NCI-H82 (cell line): ENCODE measurements at regions not wholly inside any gene's neighbourhood (a gene's known extent, or its start where the extent isn't known, plus 50 kb on each side); places are given as distances from the start of the nearest gene placed in this dataset.
A peak's percentile ranks its signal among the peaks of the same experiment; 100 is the strongest.

Experiments used
- DNase-seq: peaks from one replicate; lab custom pipeline; 2025; lab: John Stamatoyannopoulos, UW

DNA sequence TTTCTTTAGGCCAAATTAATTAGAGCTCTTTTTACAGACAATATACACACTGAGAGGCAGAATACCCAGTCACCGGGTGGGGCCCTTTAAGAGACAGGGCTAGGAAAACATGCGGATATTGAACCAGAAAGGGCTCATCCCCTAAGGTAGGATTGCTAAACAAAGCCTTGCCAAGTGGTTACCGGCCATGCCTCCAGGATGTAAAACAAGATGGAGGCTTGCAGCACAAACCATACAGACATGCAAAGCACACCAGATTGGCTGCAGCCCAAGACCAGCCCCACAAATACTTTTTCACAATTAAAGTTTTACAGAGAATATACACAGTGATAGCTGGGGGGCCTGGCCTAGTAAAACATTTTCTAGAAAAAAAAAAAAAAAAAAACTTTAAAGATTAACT lies 210.0 kb downstream of the KLHL4 start:
- no peak for DNase-seq

DNA sequence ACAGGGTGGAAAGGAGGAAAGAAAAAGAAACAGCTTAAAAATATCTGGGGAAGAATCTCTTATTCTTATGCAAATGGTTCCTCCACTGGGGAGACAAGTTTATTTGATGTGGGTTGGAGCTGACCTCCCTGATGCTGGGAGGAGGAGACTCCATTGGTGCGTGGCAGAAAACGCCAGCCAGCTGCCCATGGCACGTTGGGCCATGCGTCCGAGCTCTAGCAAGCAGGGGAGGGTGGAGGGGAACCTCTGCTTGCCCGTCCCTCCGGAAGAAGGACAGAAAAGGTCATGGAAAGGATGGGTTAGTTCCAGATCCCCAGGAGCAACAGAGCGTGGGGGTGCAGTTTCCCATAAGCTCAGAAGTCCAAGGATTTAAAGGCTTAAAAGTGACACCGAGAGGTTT lies 210.4 kb downstream of the KLHL4 start:
- no peak for DNase-seq

DNA sequence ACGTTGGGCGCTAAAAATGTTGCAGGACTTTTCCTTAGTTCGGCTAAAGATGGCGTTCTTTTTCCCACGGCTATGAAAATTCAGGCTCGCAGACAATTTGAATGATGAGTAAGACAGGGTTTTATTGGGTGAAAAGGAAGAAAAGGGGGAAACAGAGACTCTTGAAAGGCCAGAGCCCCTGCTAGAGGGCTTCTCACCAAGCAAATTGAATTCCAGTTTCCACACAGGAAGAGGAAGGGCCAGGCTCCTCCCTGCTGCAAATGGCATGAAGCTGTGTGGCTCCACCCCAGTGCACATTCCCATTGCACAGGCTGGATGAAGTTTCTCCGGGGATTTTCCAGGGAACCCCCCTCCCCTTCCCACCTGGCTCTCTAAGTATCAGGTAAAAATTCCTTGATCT lies 210.9 kb downstream of the KLHL4 start:
- no peak for DNase-seq

DNA sequence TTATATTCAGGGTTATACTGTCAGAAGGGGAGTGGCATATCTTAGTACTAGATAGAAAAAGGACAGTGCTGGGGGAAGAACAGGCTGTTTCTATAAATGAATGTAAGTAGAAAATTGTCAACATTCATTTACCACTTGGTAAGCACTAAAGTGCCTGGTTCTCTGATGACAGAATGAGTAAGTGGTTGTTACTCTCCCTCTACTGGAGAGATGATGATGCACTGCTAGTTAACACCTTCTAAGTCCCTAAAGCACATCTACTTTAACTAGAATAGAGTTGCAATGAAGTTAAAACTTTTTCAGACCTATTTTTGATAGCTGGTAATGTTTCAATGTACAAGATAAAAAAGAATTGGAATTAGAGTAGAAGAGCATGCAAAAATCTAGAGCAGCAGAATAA lies 214.5 kb downstream of the KLHL4 start:
- DNase-seq: no peak

DNA sequence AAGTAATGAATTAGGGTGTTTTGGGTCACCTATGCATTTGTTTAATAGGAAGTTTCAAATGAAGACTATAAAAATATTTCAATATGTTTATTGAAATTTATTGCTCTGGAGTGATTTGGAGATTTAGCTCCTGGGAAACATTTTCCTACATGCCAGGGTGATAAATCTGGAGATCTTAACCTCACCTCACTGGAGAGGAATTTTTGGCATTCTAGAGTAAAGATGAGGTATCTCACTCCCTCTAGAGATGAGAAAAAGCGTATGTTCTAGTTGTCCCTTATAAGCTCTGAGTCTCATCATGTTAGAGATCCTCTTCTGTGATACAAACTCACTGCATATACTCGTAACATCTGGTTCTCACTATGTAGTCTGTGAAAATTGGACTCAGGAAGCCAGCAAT lies 219.0 kb downstream of the KLHL4 start:
- DNase-seq: no peak

DNA sequence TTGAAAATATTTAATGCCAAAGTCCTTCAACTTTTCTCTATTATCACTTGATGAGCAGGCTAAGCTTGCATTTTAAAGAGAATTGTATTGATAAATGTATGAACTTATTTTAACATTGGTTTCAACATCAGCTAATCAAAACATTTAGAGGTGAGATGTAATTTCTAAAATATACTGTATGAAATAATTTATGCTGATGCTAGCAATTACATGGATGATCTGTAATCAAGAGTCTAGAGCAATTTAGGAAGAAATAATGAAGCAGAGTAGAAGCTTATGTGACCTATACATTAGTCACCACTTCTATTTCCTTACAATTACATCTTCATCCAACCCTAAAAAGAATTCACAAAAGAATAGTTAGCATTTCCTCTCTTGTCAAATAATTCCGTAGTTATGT lies 226.8 kb downstream of the KLHL4 start:
- DNase-seq: no peak

DNA sequence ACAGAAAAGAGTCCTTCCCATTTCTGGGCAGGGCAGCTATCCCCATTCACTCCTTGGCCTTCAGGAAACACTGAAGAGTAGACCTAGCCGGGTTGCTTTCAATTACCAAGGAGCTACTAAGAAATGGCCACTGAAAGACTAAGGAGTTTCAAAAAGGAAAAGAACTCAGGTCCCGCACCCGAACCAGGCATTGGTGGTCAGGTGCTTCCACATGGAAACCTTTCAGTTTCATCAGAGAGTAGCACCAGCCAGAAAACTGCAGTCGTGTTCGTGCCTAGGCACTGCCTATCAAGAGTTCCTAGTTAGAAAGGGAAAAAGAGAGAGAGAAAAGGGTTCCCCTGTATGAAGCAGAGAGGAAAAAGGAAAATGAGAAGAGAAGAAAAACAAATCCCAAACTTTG lies 237.9 kb downstream of the KLHL4 start:
- no peak for DNase-seq

DNA sequence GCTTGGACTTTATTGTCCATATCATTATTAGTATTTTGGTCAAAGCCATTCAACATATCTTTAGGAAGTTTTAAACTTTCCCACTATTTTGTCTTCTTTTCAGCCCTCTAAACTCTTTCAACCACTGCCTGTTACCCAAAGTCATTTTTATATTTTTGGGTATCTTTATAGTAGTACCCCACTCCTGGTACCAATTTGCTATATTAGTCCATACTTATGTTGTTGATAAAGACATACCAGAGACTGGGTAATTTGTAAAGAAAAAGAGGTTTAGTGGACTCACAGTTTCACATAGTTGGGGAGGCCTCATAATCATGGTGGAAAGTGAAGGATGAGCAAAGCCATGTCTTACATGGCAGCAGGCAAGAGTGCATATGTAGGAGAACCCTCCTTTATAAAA lies 271.4 kb downstream of the KLHL4 start:
- no peak for DNase-seq

DNA sequence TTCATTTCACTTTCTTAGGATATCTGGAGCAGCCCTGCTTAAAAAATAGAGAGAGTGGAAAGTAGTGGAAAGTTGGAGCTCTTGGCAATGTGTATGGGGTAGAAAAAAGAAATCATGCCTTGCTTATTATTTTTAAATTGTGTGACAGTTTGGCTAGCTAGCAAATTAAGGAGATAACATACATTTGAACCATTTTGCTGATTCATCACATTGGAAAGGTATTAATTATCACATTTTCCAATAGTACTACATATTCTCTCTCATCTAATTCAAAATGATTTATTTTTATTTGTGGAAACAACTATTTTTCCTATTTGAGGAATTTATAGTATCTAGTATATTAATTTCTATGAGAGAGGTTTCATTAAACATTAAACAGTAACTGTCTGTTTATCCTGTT lies 280.4 kb downstream of the KLHL4 start:
- DNase-seq: no peak

DNA sequence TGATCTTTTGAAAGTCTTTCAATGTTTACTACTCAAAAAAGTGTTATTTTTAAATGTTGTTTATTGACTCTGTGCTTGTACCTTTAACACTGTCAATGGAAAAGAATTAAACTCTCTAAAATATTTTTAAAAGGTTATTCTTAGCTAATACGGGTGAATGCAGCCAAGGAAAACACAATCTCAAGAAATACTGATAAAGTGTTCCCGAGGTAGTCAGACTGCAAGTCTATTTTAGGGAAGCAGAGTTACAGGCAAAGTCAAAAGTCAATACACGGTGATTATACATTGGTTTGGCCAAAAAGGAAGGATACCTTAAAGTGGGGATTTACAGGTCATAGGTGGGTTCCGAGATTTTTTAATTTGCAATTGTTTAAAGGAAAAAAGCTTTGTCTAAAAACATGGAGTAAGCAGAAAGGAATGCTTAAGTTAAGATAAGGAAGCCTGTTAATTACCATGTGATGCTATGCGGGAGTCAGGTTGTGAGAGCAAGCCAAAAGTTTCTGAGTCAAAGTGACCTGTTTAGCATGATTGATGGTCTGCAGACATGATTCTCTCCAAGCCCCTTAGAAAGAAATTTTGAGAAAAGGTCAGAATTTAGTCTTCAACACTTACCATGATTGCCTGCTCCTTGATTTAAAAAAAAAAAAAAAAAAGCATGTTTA lies 288.4 kb downstream of the KLHL4 start:
- DNase-seq: no peak

DNA sequence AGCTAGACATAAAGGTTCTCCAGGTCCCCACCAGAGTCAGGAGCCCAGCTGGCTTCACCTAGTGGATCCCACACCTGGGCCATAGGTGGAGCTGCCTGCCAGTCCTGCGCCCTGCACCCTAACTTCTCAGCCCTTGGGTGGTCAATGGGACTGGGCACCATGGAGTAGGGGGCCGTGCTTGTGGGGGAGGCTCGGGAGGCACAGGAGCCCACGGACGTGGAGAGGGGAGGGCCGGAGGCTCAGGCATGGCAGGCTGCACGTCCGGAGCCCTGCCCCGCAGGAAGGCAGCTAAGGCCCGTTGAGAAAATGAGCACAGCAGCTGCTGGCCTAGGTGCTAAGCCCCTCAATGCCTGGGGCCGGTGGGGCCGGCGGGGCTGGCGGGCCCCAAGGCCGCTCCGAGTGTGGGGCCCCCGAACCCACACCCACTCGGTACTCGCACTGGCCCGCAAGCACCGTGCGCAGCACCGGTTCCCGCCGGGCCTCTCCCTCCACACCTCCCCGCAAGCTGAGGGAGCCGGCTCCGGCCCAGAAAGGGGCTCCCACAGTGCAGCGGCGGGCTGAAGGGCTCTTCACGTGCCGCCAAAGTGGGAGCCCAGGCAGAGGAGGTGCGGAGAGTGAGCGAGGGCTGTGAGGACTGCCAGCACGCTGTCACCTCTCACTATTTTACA lies 291.1 kb downstream of the KLHL4 start:
- no peak for DNase-seq

DNA sequence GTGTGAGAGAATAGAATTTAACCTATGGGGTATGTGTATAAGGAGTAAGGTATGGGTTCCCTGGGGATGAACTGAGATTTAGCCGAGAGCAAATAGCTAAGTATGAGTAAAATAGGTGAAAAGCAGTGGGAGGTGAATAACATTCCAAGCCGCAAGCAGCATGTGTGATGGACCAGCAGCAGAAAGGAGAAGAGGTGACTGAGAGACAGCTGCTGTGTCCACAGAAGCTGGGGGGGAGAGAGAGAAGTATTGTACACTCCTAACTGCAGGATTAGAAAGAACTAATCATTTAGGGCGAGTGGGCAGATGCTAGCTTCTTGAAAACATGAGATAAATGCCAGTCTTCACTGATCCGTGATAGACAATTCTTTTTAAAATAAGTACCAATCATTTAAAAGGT lies 296.0 kb downstream of the KLHL4 start:
- DNase-seq: peak; percentile 5

DNA sequence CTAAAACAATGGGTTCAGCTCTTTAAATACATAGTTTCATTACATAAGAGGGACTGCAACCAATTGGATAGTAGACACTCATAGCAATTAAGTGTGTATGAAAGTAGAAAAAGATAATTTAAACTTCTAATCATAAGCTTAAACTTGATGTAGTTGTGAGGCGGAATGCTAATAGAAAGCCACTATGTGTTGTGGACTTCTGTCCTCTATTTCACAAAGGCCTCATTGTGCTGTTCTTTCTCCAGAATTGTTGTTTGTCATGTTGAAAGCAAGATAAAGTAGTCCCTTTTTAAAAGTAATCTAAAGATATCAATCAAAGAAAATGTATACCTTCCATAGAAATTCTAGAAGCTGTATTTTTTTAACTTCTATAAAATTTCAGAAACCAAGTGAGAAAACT lies 329.4 kb downstream of the KLHL4 start:
- no peak for DNase-seq

DNA sequence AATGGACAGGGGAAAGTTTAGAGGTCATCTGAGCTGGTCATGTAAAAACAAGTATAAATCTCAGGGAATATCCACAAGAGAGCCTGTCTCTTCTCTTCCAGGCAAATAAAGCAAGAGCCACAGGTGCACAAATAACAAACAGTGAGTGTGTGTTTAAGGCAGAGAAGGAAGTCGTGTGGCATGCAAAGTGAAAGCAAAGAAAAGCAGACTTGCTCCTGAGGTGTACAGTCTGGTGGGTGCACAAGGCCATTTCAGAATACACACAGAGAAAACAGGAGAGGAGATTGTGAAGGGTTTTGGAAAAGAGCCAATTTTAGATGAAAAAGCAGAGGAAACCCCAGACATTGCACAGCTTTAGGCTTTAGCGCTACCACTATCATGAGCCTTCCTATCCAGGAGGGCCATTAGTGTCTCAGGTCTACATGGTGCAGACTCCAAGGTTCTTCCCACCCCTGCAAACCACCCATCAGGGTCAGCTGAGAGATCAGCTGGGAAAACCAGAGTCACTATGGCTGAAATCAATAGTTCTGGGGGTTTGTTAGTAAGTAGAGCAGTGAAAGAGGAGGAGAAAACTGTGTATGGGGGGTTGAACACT lies 355.8 kb downstream of the KLHL4 start:
- DNase-seq: no peak

DNA sequence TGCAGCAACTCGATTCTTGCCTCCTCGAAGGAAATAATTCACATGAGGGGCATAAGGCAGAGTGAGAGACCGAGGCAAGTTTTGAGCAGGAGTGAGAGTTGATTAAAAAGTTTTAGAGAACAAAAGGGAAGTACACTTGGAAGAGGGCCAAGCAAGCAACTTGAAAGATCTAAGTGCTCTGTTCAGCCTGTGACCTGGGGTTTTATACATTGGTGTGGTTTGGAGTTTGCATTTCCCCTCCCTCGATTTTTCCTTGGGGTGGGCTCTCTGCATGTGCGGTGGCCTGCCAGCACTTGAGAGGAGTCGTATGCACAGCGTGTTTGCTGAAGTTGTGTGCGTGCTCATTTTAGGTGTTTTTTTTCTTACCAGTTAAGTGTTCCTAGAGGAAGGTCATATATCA lies 356.4 kb downstream of the KLHL4 start:
- DNase-seq: no peak

DNA sequence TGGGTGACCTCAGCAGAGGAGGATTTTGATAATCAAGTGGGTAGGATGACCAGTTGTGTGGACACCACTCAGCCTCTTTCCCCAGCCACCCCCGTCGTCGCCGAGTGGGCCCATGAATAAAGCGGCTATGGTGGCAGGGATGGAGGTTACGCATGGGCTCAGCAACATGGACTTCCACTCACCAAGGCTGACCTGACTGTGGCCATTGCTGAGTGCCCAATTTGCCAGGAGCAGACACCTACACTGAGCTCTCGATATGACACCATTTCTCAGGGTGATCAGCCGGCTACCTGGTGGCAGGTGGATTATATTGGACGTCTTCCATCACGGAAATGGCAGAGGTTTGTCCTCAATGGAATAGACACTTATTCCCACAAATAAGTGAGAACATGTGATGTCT lies 361.3 kb downstream of the KLHL4 start:
- no peak for DNase-seq

DNA sequence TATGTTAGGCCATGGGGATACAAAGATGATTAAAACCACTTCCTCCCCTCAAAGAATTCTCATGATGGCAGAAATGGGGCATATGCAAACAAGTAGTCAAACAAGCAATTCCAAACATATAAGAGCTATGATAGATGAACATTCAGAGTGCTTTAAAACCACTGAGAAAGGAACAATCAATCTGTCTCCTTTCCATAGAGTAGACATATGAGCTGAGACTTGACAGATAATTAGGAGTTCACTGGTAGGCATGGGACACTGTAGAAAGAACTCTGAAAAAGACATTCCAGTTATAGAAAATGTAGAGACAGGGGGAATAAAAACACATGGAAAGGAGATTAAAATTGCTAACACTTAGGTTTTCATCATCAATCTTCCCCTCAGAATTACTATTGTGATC lies 372.8 kb downstream of the KLHL4 start:
- DNase-seq: no peak

DNA sequence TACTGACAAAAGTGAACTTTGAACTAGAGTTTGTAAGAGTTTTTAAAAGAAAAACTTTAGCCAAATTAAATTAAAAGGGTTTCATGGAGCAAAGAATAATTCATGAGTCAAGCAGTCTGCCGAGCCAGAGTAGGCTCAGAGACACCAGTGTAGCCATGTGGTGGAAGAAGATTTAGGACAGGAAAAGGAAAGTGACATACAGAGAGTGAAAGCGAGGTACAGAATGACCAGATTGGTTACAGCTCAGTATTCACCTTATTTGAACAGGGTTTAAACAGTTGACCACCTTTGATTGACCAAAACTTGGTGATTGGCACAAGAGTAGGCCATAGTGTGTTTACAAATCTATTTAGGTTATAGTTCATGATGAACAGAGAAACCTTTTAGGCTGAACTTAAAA lies 377.8 kb downstream of the KLHL4 start:
- no peak for DNase-seq

DNA sequence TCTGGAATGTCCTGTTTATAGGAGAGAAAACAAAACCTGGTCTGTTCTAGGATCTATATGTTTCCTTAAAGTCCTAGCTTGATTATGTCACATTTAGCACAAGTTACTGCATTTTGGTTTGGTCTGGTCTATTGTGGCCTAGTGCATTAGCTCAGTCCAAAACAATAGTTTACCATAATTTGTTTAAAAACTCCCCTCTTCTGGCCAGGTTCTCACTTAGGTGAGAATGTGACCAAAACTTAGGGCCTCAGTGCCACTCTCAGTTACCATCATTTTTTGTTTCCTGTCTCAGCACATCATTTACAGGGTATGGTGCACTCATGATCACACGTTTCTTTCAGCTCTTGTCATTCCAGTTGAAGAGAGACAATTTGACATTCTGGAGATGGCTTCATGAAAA lies 378.5 kb downstream of the KLHL4 start:
- no peak for DNase-seq

DNA sequence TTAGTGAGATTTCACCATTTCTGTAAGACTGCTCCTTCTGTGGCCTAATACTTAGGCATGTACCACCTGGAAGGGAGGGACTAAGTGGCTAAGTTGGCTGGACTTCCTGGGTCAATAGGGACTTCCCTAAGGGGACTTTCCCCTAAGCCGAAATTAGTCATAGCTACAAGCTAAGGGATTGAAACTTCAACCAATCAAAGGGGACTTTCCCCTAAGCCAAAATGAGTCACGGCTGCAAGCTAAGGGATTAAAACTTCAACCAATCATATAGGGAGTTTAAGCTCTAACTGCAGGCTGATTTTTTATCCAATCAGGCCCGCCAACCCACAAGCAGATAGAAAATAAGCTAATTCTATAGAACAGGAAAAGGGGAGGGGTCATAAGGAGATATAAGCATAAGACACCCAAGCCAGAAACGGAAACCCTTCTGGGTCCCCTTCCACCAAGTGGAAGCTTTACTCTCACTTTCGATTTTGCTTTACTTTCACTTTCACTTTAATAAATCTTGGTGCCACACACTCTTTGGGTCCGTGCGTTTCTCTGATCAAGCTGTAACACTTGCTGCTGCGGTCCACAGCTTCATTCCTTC lies 382.8 kb downstream of the KLHL4 start:
- DNase-seq: peak; percentile 1

DNA sequence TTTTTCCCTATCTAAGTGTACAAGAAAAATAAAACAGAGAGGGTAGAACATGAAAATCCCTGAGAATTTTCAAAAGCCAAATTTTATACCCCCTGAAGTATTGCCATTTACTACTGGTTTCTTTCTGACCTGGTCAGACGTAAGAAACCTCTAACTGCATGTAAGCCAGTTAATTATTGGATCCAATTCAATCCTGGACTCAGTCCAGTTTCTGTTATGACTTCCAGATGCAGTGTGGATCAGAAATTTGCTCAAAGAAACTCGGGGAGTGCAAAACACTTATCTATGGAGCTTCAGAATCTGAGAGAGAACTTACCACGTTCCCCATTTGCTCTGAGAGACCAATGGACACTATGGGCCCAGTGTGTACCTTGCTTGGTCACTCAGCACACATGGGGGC lies 383.5 kb downstream of the KLHL4 start:
- DNase-seq: no peak

DNA sequence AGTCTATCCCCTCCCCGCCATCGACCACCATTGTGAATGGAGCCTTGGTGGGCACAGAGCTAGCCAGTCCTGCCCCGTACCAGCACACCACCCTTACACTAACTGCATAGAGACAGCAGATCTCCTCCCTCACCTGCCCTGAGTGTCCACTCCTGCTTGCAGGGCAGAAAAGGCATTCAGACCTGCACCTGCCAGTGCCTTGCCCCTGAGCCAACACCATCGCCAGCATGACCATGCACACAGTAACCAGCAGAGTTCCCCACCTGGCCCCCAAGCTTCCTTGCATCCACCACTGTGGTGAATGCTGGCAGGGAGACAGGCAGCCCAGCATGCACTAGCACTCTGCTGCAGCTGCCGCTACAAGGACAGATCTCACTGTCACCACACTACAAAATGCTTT lies 397.1 kb downstream of the KLHL4 start:
- no peak for DNase-seq

DNA sequence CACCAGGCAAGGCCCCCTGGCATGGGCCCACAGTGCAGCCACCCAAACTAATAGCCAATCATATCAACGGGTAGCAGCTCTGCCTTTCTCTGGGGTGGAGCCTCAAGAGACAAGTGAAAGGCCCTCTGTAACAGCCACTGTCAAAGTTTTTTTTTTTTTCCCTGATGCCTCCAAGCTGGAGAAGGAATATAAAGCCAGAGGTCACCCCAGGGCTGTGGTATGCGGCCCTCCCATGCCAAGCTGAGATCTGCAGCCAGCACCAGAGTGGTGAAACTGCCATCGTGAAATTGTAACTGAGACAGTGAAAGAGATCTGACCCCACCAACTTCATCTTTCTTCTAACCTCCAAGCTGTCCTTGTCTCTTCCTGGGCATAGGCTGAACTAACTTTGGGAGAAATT lies 407.0 kb downstream of the KLHL4 start:
- DNase-seq: no peak
